B cell (primary cell): ENCODE measurements at regions not wholly inside any gene's neighbourhood (a gene's known extent, or its start where the extent isn't known, plus 50 kb on each side); places are given as distances from the start of the nearest gene placed in this dataset.

Source experiments
- ATAC-seq: fragments of 200-7000 bp; cut with Tn5 transposase; one replicate; pipeline ENCODE4 v1.10.0; 2021; ENCODE audit warnings: low read depth, mild to moderate bottlenecking, moderate number of reproducible peaks, moderate library complexity
- CTCF ChIA-PET: fragments of 350-600 bp; sonication (Branson Sonifier 250); formaldehyde crosslinking; loops from one replicate; lab custom pipeline; 2021; ENCODE audit warnings: antibody characterized with exemption, inconsistent platforms; lab: Charles Lee
- POLR2A ChIA-PET: fragments of 350-600 bp; sonication (Branson Sonifier 250); formaldehyde crosslinking; loops from one replicate; lab custom pipeline; 2021; ENCODE audit warnings: antibody characterized with exemption; lab: Charles Lee
- DNase-seq: peaks from one replicate; pipeline ENCODE4 v3.0.0; 2013
- H2AFZ ChIP-seq: 2 replicates; pipeline ENCODE4 v1.6.1; 2012; ENCODE audit warnings: mild to moderate bottlenecking, low read depth, low read length; ENCODE audit not compliant: insufficient read depth, poor library complexity, severe bottlenecking
- H3K27ac ChIP-seq, 2 donors: 1 replicate in 1 of 2; 2 replicates in 1 of 2; pipeline ENCODE4 v1.5.1; 2012 to 2013; ENCODE audit warnings: low read length in 2 of 2, mild to moderate bottlenecking in 2 of 2, moderate library complexity in 1 of 2
- H3K27me3 ChIP-seq, 4 experiments: fragments of 200-600 bp in 1 of 4; sonication (generic) in 1 of 4; replicated peaks in 1 of 4; 1 replicate in 2 of 4; 2 replicates in 2 of 4; pipeline versions ENCODE4 v1.6.1 to v1.7.0; 2013 to 2016; ENCODE audit warnings: low read length in 3 of 4, mild to moderate bottlenecking in 2 of 4, mixed read lengths in 1 of 4, moderate library complexity in 1 of 4; ENCODE audit not compliant: insufficient read depth in 4 of 4, control insufficient read depth in 3 of 4; ENCODE audit errors: control extremely low read depth in 1 of 4
- H3K36me3 ChIP-seq, 2 experiments: replicated peaks in 1 of 2; 1 replicate in 1 of 2; 2 replicates in 1 of 2; pipeline versions ENCODE4 v1.6.1 to v1.7.1; 2013; ENCODE audit warnings: low read length in 1 of 2; ENCODE audit not compliant: insufficient read depth in 2 of 2, control insufficient read depth in 1 of 2; ENCODE audit errors: control extremely low read depth in 1 of 2, extremely low read depth in 1 of 2
- H3K4me1 ChIP-seq, 2 donors: fragments of 200-600 bp in 1 of 2; sonication (generic) in 1 of 2; 1 replicate in 1 of 2; 2 replicates in 1 of 2; pipeline versions ENCODE4 v1.5.1 to v1.6.1; 2013 to 2017; ENCODE audit warnings: low read length in 2 of 2; ENCODE audit not compliant: control insufficient read depth in 2 of 2, insufficient read depth in 2 of 2
- H3K4me2 ChIP-seq: replicated peaks from 2 replicates; pipeline ENCODE3; 2012; ENCODE audit warnings: mild to moderate bottlenecking, low read depth, low read length; ENCODE audit not compliant: poor library complexity, severe bottlenecking
- H3K4me3 ChIP-seq, 5 experiments: fragments of 200-600 bp in 1 of 5; sonication (generic) in 1 of 5; 1 replicate in 3 of 5; 2 replicates in 2 of 5; pipeline versions ENCODE4 v1.5.1 to v1.7.0; 2011 to 2016; ENCODE audit warnings: low read length in 4 of 5, mild to moderate bottlenecking in 4 of 5, low read depth in 2 of 5, control low read depth in 1 of 5, moderate library complexity in 1 of 5; ENCODE audit not compliant: insufficient read depth in 1 of 5; ENCODE audit errors: control extremely low read depth in 1 of 5, extremely low read depth in 1 of 5
- H3K79me2 ChIP-seq: fragments of 200-600 bp; sonication (generic); one replicate; pipeline ENCODE4 v1.6.0; 2016; ENCODE audit warnings: low read length; ENCODE audit not compliant: control insufficient read depth, insufficient read depth
- H3K9ac ChIP-seq: fragments of 200-600 bp; sonication (generic); 2 replicates; pipeline ENCODE4 v1.6.1; 2017; ENCODE audit warnings: mild to moderate bottlenecking, low read length, moderate library complexity
- H3K9me3 ChIP-seq, 3 donors: one replicate each; pipeline versions ENCODE4 v1.6.1 to v1.7.1; 2013; ENCODE audit warnings: low read length in 2 of 3; ENCODE audit not compliant: control insufficient read depth in 2 of 3, insufficient read depth in 1 of 3; ENCODE audit errors: control extremely low read depth in 1 of 3
- H4K20me1 ChIP-seq: 2 replicates; pipeline ENCODE4 v1.6.0; 2012; ENCODE audit warnings: mild to moderate bottlenecking, low read length; ENCODE audit not compliant: insufficient read depth, control insufficient read depth, poor library complexity, severe bottlenecking
- H3K27ac Mint-ChIP-seq: one replicate; pipeline ENCODE4 v1.8.0; 2021; ENCODE audit warnings: mixed read lengths
- H3K27me3 Mint-ChIP-seq: one replicate; pipeline ENCODE4 v1.8.0; 2021; ENCODE audit warnings: mixed read lengths
- H3K4me1 Mint-ChIP-seq: one replicate; pipeline ENCODE4 v1.8.0; 2021; ENCODE audit warnings: mixed read lengths
- H3K4me3 Mint-ChIP-seq: one replicate; pipeline ENCODE4 v1.8.0; 2021; ENCODE audit warnings: mixed read lengths
- H3K9me3 Mint-ChIP-seq: one replicate; pipeline ENCODE4 v1.8.0; 2022; ENCODE audit warnings: mixed read lengths; ENCODE audit not compliant: insufficient read depth
- EZH2 ChIP-seq: IDR thresholded peaks from 2 replicates; pipeline ENCODE4 v1.6.1; 2012; ENCODE audit warnings: borderline replicate concordance, low read depth, mild to moderate bottlenecking, moderate library complexity, low read length; ENCODE audit not compliant: insufficient read depth, poor library complexity, severe bottlenecking
- WGBS: methylation state at CpG from one replicate; pipeline ENCODE4 v1.1.5; 2013; ENCODE audit warnings: missing lambda C conversion rate; ENCODE audit not compliant: insufficient coverage; 5-methylcytosine and 5-hydroxymethylcytosine counted together
- intact Hi-C: fragments of 100-400 bp; cut with micrococcal nuclease; formaldehyde crosslinking; loops from one replicate; pipeline ENCODE4 v1.10.0; 2022
- TF ChIP-seq, protein P1 (sequence below): fragments of 200-600 bp; IDR thresholded peaks from one replicate; pipeline ENCODE4 v1.8.0; 2022; ENCODE audit warnings: antibody characterized with exemption, mild to moderate bottlenecking

DNA sequence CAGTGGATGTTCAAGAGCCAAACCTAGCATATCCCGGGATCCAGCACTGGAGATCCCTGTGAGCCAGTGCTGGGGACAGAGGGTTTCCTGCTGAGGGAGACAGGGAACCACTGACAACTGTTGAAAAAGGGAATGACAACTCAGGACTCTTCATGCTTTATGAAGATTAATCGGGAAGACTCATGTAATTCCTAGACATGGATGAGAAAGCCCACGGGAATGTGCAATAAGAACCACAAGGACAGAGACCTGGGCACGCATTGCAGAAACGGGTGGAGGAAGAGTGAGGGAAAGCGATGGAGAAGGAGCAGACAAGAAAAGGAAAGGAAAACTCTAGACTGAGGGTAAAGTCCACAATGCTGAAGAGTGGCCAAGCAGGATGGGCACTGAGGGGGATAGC is 296.0 kb downstream of the PCNX1 start:
- no peak for TF ChIP-seq EZH2
- TF ChIP-seq, protein P1, sequence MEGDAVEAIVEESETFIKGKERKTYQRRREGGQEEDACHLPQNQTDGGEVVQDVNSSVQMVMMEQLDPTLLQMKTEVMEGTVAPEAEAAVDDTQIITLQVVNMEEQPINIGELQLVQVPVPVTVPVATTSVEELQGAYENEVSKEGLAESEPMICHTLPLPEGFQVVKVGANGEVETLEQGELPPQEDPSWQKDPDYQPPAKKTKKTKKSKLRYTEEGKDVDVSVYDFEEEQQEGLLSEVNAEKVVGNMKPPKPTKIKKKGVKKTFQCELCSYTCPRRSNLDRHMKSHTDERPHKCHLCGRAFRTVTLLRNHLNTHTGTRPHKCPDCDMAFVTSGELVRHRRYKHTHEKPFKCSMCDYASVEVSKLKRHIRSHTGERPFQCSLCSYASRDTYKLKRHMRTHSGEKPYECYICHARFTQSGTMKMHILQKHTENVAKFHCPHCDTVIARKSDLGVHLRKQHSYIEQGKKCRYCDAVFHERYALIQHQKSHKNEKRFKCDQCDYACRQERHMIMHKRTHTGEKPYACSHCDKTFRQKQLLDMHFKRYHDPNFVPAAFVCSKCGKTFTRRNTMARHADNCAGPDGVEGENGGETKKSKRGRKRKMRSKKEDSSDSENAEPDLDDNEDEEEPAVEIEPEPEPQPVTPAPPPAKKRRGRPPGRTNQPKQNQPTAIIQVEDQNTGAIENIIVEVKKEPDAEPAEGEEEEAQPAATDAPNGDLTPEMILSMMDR = no peak
- H3K9me3 Mint-ChIP-seq = peaks cover 4% of the 10 kb centered on the region
- intact Hi-C loops = no loop called here
- H2AFZ ChIP-seq = no peak overlapping the region
- H4K20me1 ChIP-seq = no peaks in the 10 kb centered on the region
- H3K27me3 ChIP-seq = peaks cover 0 to 8% (median 0%) of the 10 kb centered on the region in 4 experiments
- no peak overlapping the region for H3K27ac ChIP-seq
- no peak overlapping the region for H3K4me3 ChIP-seq
- WGBS = 87% methylated on average over 6 of the region's 6 CpGs
- DNase-seq (no peak), ATAC-seq (no peak)
- H3K27ac Mint-ChIP-seq = no peak overlapping the region
- CTCF ChIA-PET = no interaction called here
- no peaks in the 10 kb centered on the region for H3K4me1 Mint-ChIP-seq
- POLR2A ChIA-PET = no interaction called here
- no peak overlapping the region for H3K9ac ChIP-seq
- H3K4me1 ChIP-seq = no peaks in the 10 kb centered on the region
- no peak overlapping the region for H3K4me3 Mint-ChIP-seq
- H3K36me3 ChIP-seq = no peaks in the 10 kb centered on the region
- H3K9me3 ChIP-seq = peaks cover 0 to 10% (median 0%) of the 10 kb centered on the region in 3 donors
- H3K27me3 Mint-ChIP-seq = peaks cover 9% of the 10 kb centered on the region
- no peaks in the 10 kb centered on the region for H3K79me2 ChIP-seq
- no peak overlapping the region for H3K4me2 ChIP-seq

DNA sequence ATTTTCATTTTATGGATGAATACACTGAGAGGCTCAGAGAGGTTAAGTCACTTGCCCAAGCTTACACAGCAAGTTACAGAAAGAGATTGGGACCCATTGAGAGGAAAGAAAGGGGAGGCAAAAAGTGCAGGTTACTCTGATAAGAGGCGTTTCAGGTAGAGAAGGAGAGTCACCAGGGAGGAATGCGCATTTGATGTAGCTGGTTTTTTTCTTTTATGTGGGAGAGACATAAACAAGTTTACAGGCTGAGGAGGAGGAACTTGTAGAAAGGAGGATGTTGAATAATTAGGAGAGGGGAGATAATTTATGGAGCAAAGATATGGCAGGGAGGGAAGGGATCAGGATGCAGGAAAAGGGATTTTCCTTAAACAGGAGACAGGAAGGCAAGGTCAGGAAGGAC is 297.0 kb downstream of the PCNX1 start:
- no peaks in the 10 kb centered on the region for H3K4me1 ChIP-seq
- no peak overlapping the region for H2AFZ ChIP-seq
- H3K79me2 ChIP-seq = no peaks in the 10 kb centered on the region
- TF ChIP-seq, protein P1 = no peak
- no peak for TF ChIP-seq EZH2
- H4K20me1 ChIP-seq = no peaks in the 10 kb centered on the region
- Mint-ChIP-seq H3K4me3 (no peak overlapping the region), H3K27me3 (peaks cover 5% of the 10 kb centered on the region), H3K27ac (no peak overlapping the region), H3K9me3 (peaks cover 4% of the 10 kb centered on the region), H3K4me1 (no peaks in the 10 kb centered on the region)
- H3K27me3 ChIP-seq = peaks cover 0 to 8% (median 0%) of the 10 kb centered on the region in 4 experiments
- H3K9me3 ChIP-seq = peaks cover 0 to 10% (median 0%) of the 10 kb centered on the region in 3 donors
- no peaks in the 10 kb centered on the region for H3K36me3 ChIP-seq
- DNase-seq (no peak), ATAC-seq (no peak)
- intact Hi-C loops = no loop called here
- no peak overlapping the region for H3K9ac ChIP-seq
- H3K27ac ChIP-seq = no peak overlapping the region
- 88% methylated on average over 2 of the region's 2 CpGs for WGBS
- no peak overlapping the region for H3K4me3 ChIP-seq
- CTCF ChIA-PET = no interaction called here
- POLR2A ChIA-PET = no interaction called here
- H3K4me2 ChIP-seq = no peak overlapping the region
